K562 (cell line): ENCODE measurements at regions not wholly inside any gene's neighbourhood (a gene's known extent, or its start where the extent isn't known, plus 50 kb on each side); places are given as distances from the start of the nearest gene placed in this dataset.

Source experiments
- ATAC-seq: fragments of 200-7000 bp; cut with Tn5 transposase; 3 replicates; pipeline ENCODE4 v1.9.1; 2020; ENCODE audit warnings: moderate library complexity
- BruUV-seq: library from RNA; stranded (reverse); fragments of 400-500 nt; replicated peaks from 2 replicates; lab custom pipeline; 2021; lab: Mats Ljungman, UMichigan
- CTCF ChIA-PET: fragments of 300-600 bp; formaldehyde crosslinking; extraction: SDS; loops from one replicate; lab custom pipeline; 2021; ENCODE audit warnings: low intra/inter-chr PET ratio; lab: Yijun Ruan, JAX
- POLR2A ChIA-PET: fragments of 300-600, 350-650 bp; sonication (Branson Sonifier 250); formaldehyde crosslinking; extraction: SDS; loops from one replicate; lab custom pipeline; 2021; ENCODE audit warnings: antibody characterized with exemption, inconsistent platforms; lab: Yijun Ruan, JAX
- DNase-seq, 4 experiments: peaks; one replicate each; pipeline versions ENCODE4 v3.0.0 to v3.0.0-alpha.2; 2011 to 2018; ENCODE audit warnings: low spot score in 3 of 4, mixed read lengths in 3 of 4; ENCODE audit errors: extremely low read depth in 1 of 4
- FAIRE-seq: peaks from 2 replicates; lab custom pipeline; 2011; peaks lifted over from hg19 to GRCh38; lab: Jason Lieb, UNC
- H2AFZ ChIP-seq: 2 replicates; pipeline ENCODE4 v1.6.0; 2011; ENCODE audit warnings: low read depth, low read length, control low read depth, inconsistent platforms
- H3K27ac ChIP-seq: fragments of 200-600 bp; 3 replicates; pipeline ENCODE4 v1.8.0; 2011; ENCODE audit warnings: low read depth, mild to moderate bottlenecking, control low read depth, inconsistent platforms, low read length, moderate library complexity, mixed read lengths; ENCODE audit errors: extremely low read depth
- H3K27me3 ChIP-seq, 2 experiments: fragments of 300-600 bp in 1 of 2; 2 replicates in 1 of 2; 3 replicates in 1 of 2; pipeline versions ENCODE4 v1.6.0 to v1.8.0; 2011; ENCODE audit warnings: inconsistent platforms in 2 of 2, low read length in 2 of 2, mild to moderate bottlenecking in 1 of 2, mixed read lengths in 1 of 2, moderate library complexity in 1 of 2; ENCODE audit not compliant: control insufficient read depth in 2 of 2, insufficient read depth in 2 of 2
- H3K36me3 ChIP-seq: fragments of 300-600 bp; 3 replicates; pipeline ENCODE4 v1.8.0; 2011; ENCODE audit warnings: mild to moderate bottlenecking, low read length, inconsistent platforms; ENCODE audit not compliant: control insufficient read depth, insufficient read depth
- H3K4me1 ChIP-seq, 2 experiments: fragments of 200-600 bp in 1 of 2; replicated peaks in 1 of 2; 2 replicates in 1 of 2; 3 replicates in 1 of 2; pipeline versions ENCODE4 v1.5.1 to v1.8.0; 2011; ENCODE audit warnings: inconsistent platforms in 2 of 2, low read length in 2 of 2, mild to moderate bottlenecking in 1 of 2, mixed read lengths in 1 of 2, moderate library complexity in 1 of 2; ENCODE audit not compliant: control insufficient read depth in 2 of 2, insufficient read depth in 2 of 2
- H3K4me2 ChIP-seq: 2 replicates; pipeline ENCODE4 v1.6.1; 2011; ENCODE audit warnings: low read length, control low read depth, inconsistent platforms, mixed read lengths; ENCODE audit not compliant: insufficient read depth
- H3K4me3 ChIP-seq: fragments of 200-600 bp; sonication (generic), shearing (Covaris generic); 2 replicates; pipeline ENCODE4 v1.5.1; 2016; ENCODE audit warnings: control low read depth, inconsistent platforms
- H3K79me2 ChIP-seq: fragments of 200-600 bp; 3 replicates; pipeline ENCODE4 v1.8.0; 2011; ENCODE audit warnings: low read length, inconsistent platforms; ENCODE audit not compliant: control insufficient read depth, insufficient read depth
- H3K9ac ChIP-seq, 2 experiments: 2 replicates each; pipeline versions ENCODE4 v1.6.0 to v1.6.1; 2011; ENCODE audit warnings: low read depth in 2 of 2, low read length in 2 of 2, control low read depth in 1 of 2, inconsistent platforms in 1 of 2, mild to moderate bottlenecking in 1 of 2, mixed read lengths in 1 of 2; ENCODE audit not compliant: insufficient read depth in 1 of 2
- H3K9me1 ChIP-seq: one replicate; pipeline ENCODE4 v1.6.0; 2011; ENCODE audit warnings: inconsistent platforms, mild to moderate bottlenecking, low read length, moderate library complexity; ENCODE audit not compliant: control insufficient read depth, insufficient read depth
- H3K9me3 ChIP-seq: replicated peaks from 2 replicates; pipeline ENCODE4 v1.5.1; 2011; ENCODE audit warnings: low read depth, low read length, inconsistent platforms; ENCODE audit not compliant: control insufficient read depth, insufficient read depth
- H4K20me1 ChIP-seq: replicated peaks from 2 replicates; pipeline ENCODE4 v1.6.1; 2011; ENCODE audit warnings: low read length, inconsistent platforms, mixed read lengths; ENCODE audit not compliant: control insufficient read depth, insufficient read depth
- ARNT ChIP-seq, 2 experiments: fragments of 450-650 bp; IDR thresholded peaks; 2 replicates each; pipeline ENCODE4 v1.6.1; 2016; ENCODE audit warnings: mild to moderate bottlenecking in 1 of 2
- BRF1 ChIP-seq: IDR thresholded peaks from 3 replicates; pipeline ENCODE4 v1.6.1; 2011; ENCODE audit warnings: borderline replicate concordance, mild to moderate bottlenecking; ENCODE audit not compliant: insufficient read length; ENCODE audit errors: extremely low read depth
- DMBX1 ChIP-seq: fragments of 250-450 bp; sonication (Bioruptor Pico); IDR thresholded peaks from 2 replicates; pipeline ENCODE4 v1.8.0; 2022; ENCODE audit warnings: inconsistent platforms, mild to moderate bottlenecking, moderate library complexity, borderline replicate concordance
- EP400 ChIP-seq: fragments of 450-650 bp; IDR thresholded peaks from 2 replicates; pipeline ENCODE4 v1.6.1; 2017; ENCODE audit warnings: antibody characterized with exemption, mild to moderate bottlenecking, moderate library complexity
- NR2C2 ChIP-seq, 2 experiments: fragments of 200-800 bp in 1 of 2; sonication (Bioruptor generic) in 1 of 2; sonication (generic) in 1 of 2; formaldehyde crosslinking in 1 of 2; IDR thresholded peaks; 2 replicates each; pipeline versions ENCODE4 v1.6.1 to v1.8.0; 2016 to 2022; ENCODE audit warnings: mild to moderate bottlenecking in 1 of 2, missing compliant biosample characterization in 1 of 2, missing genetic modification characterization in 1 of 2, missing genetic modification reagents in 1 of 2
- PTTG1 ChIP-seq: fragments of 450-650 bp; IDR thresholded peaks from 2 replicates; pipeline ENCODE4 v1.6.1; 2016; ENCODE audit warnings: low read depth, mild to moderate bottlenecking, missing genetic modification characterization, missing compliant biosample characterization
- RBM14 ChIP-seq: fragments of 200-400 bp; formaldehyde crosslinking; IDR thresholded peaks from 2 replicates; pipeline ENCODE4 v1.6.1; 2018; ENCODE audit warnings: low read depth, mild to moderate bottlenecking, low read length, moderate library complexity, borderline replicate concordance; ENCODE audit not compliant: insufficient read depth
- RERE ChIP-seq: sonication (generic); formaldehyde crosslinking; IDR thresholded peaks from 2 replicates; pipeline ENCODE4 v1.8.0; 2023; ENCODE audit warnings: missing genetic modification reagents, mild to moderate bottlenecking, borderline replicate concordance
- SREBF1 ChIP-seq: fragments of 150-350 bp; IDR thresholded peaks from 2 replicates; pipeline ENCODE4 v1.6.1; 2014; ENCODE audit warnings: antibody characterized with exemption, low read depth, low read length, borderline replicate concordance
- XRCC5 ChIP-seq: fragments of 200-400 bp; formaldehyde crosslinking; IDR thresholded peaks from 2 replicates; pipeline ENCODE4 v1.6.1; 2017; ENCODE audit warnings: low read depth, mild to moderate bottlenecking, low read length
- ZFP1 ChIP-seq: fragments of 450-650 bp; formaldehyde crosslinking; IDR thresholded peaks from 2 replicates; pipeline ENCODE4 v1.4.0; 2020; ENCODE audit warnings: mild to moderate bottlenecking, mixed read lengths
- ZNF740 ChIP-seq, 3 experiments: fragments of 200-800 bp in 1 of 3; sonication (Bioruptor generic) in 1 of 3; sonication (generic) in 1 of 3; formaldehyde crosslinking in 1 of 3; IDR thresholded peaks; 2 replicates each; pipeline versions ENCODE4 v1.6.1 to v1.8.0; 2016 to 2022; ENCODE audit warnings: mild to moderate bottlenecking in 2 of 3, missing compliant biosample characterization in 2 of 3, missing genetic modification characterization in 2 of 3, missing genetic modification reagents in 1 of 3
- WGBS: fragments of 100-300 bp; shearing (Covaris generic); methylation state at CpG from one replicate; pipeline ENCODE4 v1.1.6; 2016; ENCODE audit warnings: low coverage, mixed read lengths; ENCODE audit not compliant: insufficient coverage; ENCODE audit errors: missing lambda C conversion rate; 5-methylcytosine and 5-hydroxymethylcytosine counted together
- in situ Hi-C: fragments of 300-500 bp; cut with MboI; formaldehyde crosslinking; loops from 4 replicates; pipeline ENCODE4 v1.15.0; 2018; ENCODE audit warnings: inconsistent platforms, mixed read lengths
- intact Hi-C: fragments of 100-400 bp; cut with micrococcal nuclease; formaldehyde crosslinking; loops from 2 replicates; pipeline ENCODE4 v1.14.2; 2022

- H3K9me3 ChIP-seq: no peaks in the 10 kb centered on the region
- intact Hi-C loops (no loop called here), in situ Hi-C loops (no loop called here)
- no peak for FAIRE-seq
- no peak overlapping the region for H3K9ac ChIP-seq
- no peaks in the 10 kb centered on the region for H4K20me1 ChIP-seq
- no peak overlapping the region for H3K4me3 ChIP-seq
- no peak for TF ChIP-seq PTTG1 (tag)
- no peak for TF ChIP-seq ZNF740 (CRISPR knock-in tag; IDR thresholded peaks at IDR 0.05)
- TF ChIP-seq ZNF740 (tag; IDR thresholded peaks at IDR 0.05): no peak
- no peak for TF ChIP-seq RERE (CRISPR knock-in tag)
- TF ChIP-seq EP400: no peak
- TF ChIP-seq SREBF1: no peak
- TF ChIP-seq ARNT (IDR thresholded peaks at IDR 0.05): no peak
- no peak for TF ChIP-seq ZFP1
- no peak for TF ChIP-seq BRF1
- TF ChIP-seq XRCC5: no peak
- no peak for TF ChIP-seq DMBX1 (CRISPR knock-in tag)
- no peak for TF ChIP-seq RBM14
- TF ChIP-seq NR2C2 (CRISPR knock-in tag; IDR thresholded peaks at IDR 0.05): no peak
- no peak for TF ChIP-seq NR2C2 (tag; IDR thresholded peaks at IDR 0.05)
- no peaks in the 10 kb centered on the region for H3K27me3 ChIP-seq
- BruUV-seq: no TSS peak
- H3K79me2 ChIP-seq: no peaks in the 10 kb centered on the region
- POLR2A ChIA-PET: interaction anchor here (1.1 kb wide), 1 partner anchor 33 kb away, joined by 3 read pairs; no protein-coding TSS in a partner anchor
- CTCF ChIA-PET: no interaction called here
- H3K9me1 ChIP-seq: no peaks in the 10 kb centered on the region
- no peak for ATAC-seq
- H3K36me3 ChIP-seq: no peaks in the 10 kb centered on the region
- WGBS: 21% methylated on average over 2 of the region's 2 CpGs
- no peak overlapping the region for H2AFZ ChIP-seq
- no peak overlapping the region for H3K4me2 ChIP-seq
- DNase-seq: no peak
- H3K27ac ChIP-seq: no peak overlapping the region
- no peaks in the 10 kb centered on the region for H3K4me1 ChIP-seq
These were observed 126.1 kb upstream of the STXBP5 start for GRCh38 chr6:147078106-147078505.
